Liver (tissue), 8 donors: ENCODE measurements at regions not wholly inside any gene's neighbourhood (a gene's known extent, or its start where the extent isn't known, plus 50 kb on each side); places are given as distances from the start of the nearest gene placed in this dataset.

ENCODE experiments used
- DNase-seq: peaks from one replicate; pipeline ENCODE4 v3.0.0-alpha.2; 2017; ENCODE audit warnings: low spot score
- H3K27ac ChIP-seq, 2 donors: one replicate each; pipeline ENCODE4 v1.7.0; 2013; ENCODE audit warnings: inconsistent platforms in 2 of 2, low read length in 2 of 2, control low read depth in 1 of 2, low read depth in 1 of 2, mild to moderate bottlenecking in 1 of 2
- H3K27me3 ChIP-seq, 4 donors: one replicate each; pipeline versions ENCODE4 v1.6.1 to v1.7.0; 2013; ENCODE audit warnings: low read length in 3 of 4, inconsistent platforms in 1 of 4, mild to moderate bottlenecking in 1 of 4, moderate library complexity in 1 of 4; ENCODE audit not compliant: control insufficient read depth in 4 of 4, insufficient read depth in 4 of 4
- H3K36me3 ChIP-seq, 4 donors: one replicate each; pipeline versions ENCODE4 v1.6.1 to v1.7.0; 2013; ENCODE audit warnings: low read length in 3 of 4, mild to moderate bottlenecking in 3 of 4, low read depth in 1 of 4, moderate library complexity in 1 of 4; ENCODE audit not compliant: control insufficient read depth in 4 of 4, insufficient read depth in 3 of 4
- H3K4me1 ChIP-seq, 4 donors: one replicate each; pipeline versions ENCODE4 v1.6.1 to v1.7.0; 2013; ENCODE audit warnings: low read length in 3 of 4, mild to moderate bottlenecking in 3 of 4, moderate library complexity in 1 of 4; ENCODE audit not compliant: control insufficient read depth in 4 of 4, insufficient read depth in 4 of 4
- H3K4me3 ChIP-seq, 3 donors: one replicate each; pipeline versions ENCODE4 v1.6.1 to v1.7.0; 2013; ENCODE audit warnings: low read length in 3 of 3, control low read depth in 1 of 3, low read depth in 1 of 3, mild to moderate bottlenecking in 1 of 3
- H3K9ac ChIP-seq, 2 donors: one replicate each; pipeline ENCODE4 v1.7.0; 2013; ENCODE audit warnings: low read length in 2 of 2, mild to moderate bottlenecking in 2 of 2, moderate library complexity in 2 of 2, control low read depth in 1 of 2, low read depth in 1 of 2
- H3K9me3 ChIP-seq, 4 donors: one replicate each; pipeline versions ENCODE4 v1.6.1 to v1.7.0; 2013; ENCODE audit warnings: low read length in 3 of 4; ENCODE audit not compliant: control insufficient read depth in 4 of 4
- EGR1 ChIP-seq, 2 donors: IDR thresholded peaks; 2 replicates each; pipeline ENCODE4 v1.6.1; 2016 to 2018; ENCODE audit warnings: antibody characterized with exemption in 2 of 2, low read depth in 2 of 2
- FOXA1 ChIP-seq: IDR thresholded peaks from 2 replicates; pipeline ENCODE4 v1.6.1; 2016; ENCODE audit warnings: antibody characterized with exemption
- FOXA2 ChIP-seq: IDR thresholded peaks from 2 replicates; pipeline ENCODE4 v1.6.1; 2016; ENCODE audit warnings: antibody characterized with exemption
- GABPA ChIP-seq, 2 donors: IDR thresholded peaks in 1 of 2; conservative IDR thresholded peaks in 1 of 2; 2 replicates each; pipeline ENCODE4 v1.6.1; 2016; ENCODE audit warnings: antibody characterized with exemption in 2 of 2, mild to moderate bottlenecking in 1 of 2, moderate library complexity in 1 of 2
- HNF4A ChIP-seq, 2 donors: conservative IDR thresholded peaks; 2 replicates each; pipeline ENCODE4 v1.6.1; 2016; ENCODE audit warnings: antibody characterized with exemption in 2 of 2, mild to moderate bottlenecking in 2 of 2
- HNF4G ChIP-seq: IDR thresholded peaks from 2 replicates; pipeline ENCODE4 v1.6.1; 2016; ENCODE audit warnings: antibody characterized with exemption
- JUND ChIP-seq, 2 donors: IDR thresholded peaks; 2 replicates each; pipeline ENCODE4 v1.6.1; 2016; ENCODE audit warnings: antibody characterized with exemption in 2 of 2
- NR2F2 ChIP-seq: IDR thresholded peaks from 2 replicates; pipeline ENCODE4 v1.6.1; 2016; ENCODE audit warnings: antibody characterized with exemption
- RAD21 ChIP-seq, 2 donors: IDR thresholded peaks; 2 replicates each; pipeline ENCODE4 v1.6.1; 2016; ENCODE audit warnings: antibody characterized with exemption in 2 of 2, mild to moderate bottlenecking in 2 of 2
- RXRA ChIP-seq, 2 donors: IDR thresholded peaks; 2 replicates each; pipeline ENCODE4 v1.6.1; 2017 to 2018; ENCODE audit warnings: antibody characterized with exemption in 2 of 2, mild to moderate bottlenecking in 1 of 2
- SP1 ChIP-seq: IDR thresholded peaks from 2 replicates; pipeline ENCODE4 v1.6.1; 2018; ENCODE audit warnings: antibody characterized with exemption, mild to moderate bottlenecking
- TAF1 ChIP-seq: conservative IDR thresholded peaks from 2 replicates; pipeline ENCODE4 v1.6.1; 2016; ENCODE audit warnings: antibody characterized with exemption, mild to moderate bottlenecking
- YY1 ChIP-seq: IDR thresholded peaks from 2 replicates; pipeline ENCODE4 v1.6.1; 2016; ENCODE audit warnings: antibody characterized with exemption, mild to moderate bottlenecking
- WGBS: extraction: QIAGEN DNeasy Blood & Tissue Kit; methylation state at CpG from one replicate; pipeline ENCODE4 v1.1.7; 2013; 5-methylcytosine and 5-hydroxymethylcytosine counted together
- TF ChIP-seq, protein P1 (sequence below): IDR thresholded peaks from 2 replicates; pipeline ENCODE4 v1.6.1; 2016; ENCODE audit warnings: antibody characterized with exemption
- TF ChIP-seq, protein P2 (sequence below): fragments of 150-350 bp; IDR thresholded peaks from 2 replicates; pipeline ENCODE4 v1.5.1; 2017; ENCODE audit warnings: improper control_type of control experiment, low read depth, low read length; ENCODE audit not compliant: missing input control
- TF ChIP-seq, protein P3 (sequence below): IDR thresholded peaks from 2 replicates; pipeline ENCODE4 v1.6.1; 2016; ENCODE audit warnings: antibody characterized with exemption, mild to moderate bottlenecking
- TF ChIP-seq, protein P4 (sequence below): IDR thresholded peaks from 2 replicates; pipeline ENCODE4 v1.6.1; 2016; ENCODE audit warnings: antibody characterized with exemption
- donor health status: healthy.
- donor health status: healthy.
- donor health status: healthy.
- donor health status: healthy.
- donor health status: healthy.

DNA sequence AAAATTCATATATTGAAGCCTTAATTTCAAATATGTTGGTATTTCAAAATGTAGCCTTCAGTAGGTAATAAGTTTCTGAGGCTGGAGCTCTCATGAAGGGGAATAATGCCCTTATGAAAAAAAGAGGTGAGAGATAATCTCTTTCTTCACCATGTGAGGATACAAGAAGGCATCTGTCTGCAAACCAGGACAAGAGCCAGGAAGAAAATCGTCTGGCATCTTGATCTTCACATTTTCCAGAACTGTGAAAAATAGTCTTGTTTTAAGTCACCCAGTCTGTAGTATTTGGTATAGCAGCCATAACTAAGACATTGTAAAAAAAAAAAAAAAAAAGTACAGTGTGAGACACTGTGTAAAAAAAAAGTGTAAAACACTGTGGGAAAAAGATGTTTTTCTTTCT, 768.9 kb downstream of the TAF11L14 start:
- Histone ChIP-seq H3K27ac (no peak overlapping the region), H3K4me1 (no peaks in the 10 kb centered on the region), H3K4me3 (no peak overlapping the region), H3K36me3 (no peaks in the 10 kb centered on the region), H3K9me3 (no peaks in the 10 kb centered on the region), H3K9ac (no peak overlapping the region), H3K27me3 (no peaks in the 10 kb centered on the region)
- TF ChIP-seq, protein P1, sequence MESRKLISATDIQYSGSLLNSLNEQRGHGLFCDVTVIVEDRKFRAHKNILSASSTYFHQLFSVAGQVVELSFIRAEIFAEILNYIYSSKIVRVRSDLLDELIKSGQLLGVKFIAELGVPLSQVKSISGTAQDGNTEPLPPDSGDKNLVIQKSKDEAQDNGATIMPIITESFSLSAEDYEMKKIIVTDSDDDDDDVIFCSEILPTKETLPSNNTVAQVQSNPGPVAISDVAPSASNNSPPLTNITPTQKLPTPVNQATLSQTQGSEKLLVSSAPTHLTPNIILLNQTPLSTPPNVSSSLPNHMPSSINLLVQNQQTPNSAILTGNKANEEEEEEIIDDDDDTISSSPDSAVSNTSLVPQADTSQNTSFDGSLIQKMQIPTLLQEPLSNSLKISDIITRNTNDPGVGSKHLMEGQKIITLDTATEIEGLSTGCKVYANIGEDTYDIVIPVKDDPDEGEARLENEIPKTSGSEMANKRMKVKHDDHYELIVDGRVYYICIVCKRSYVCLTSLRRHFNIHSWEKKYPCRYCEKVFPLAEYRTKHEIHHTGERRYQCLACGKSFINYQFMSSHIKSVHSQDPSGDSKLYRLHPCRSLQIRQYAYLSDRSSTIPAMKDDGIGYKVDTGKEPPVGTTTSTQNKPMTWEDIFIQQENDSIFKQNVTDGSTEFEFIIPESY = no peak
- TF ChIP-seq SP1 = no peak
- no peak for TF ChIP-seq FOXA2
- TF ChIP-seq RXRA (IDR thresholded peaks at IDR 0.05) = no peak
- TF ChIP-seq, protein P2, sequence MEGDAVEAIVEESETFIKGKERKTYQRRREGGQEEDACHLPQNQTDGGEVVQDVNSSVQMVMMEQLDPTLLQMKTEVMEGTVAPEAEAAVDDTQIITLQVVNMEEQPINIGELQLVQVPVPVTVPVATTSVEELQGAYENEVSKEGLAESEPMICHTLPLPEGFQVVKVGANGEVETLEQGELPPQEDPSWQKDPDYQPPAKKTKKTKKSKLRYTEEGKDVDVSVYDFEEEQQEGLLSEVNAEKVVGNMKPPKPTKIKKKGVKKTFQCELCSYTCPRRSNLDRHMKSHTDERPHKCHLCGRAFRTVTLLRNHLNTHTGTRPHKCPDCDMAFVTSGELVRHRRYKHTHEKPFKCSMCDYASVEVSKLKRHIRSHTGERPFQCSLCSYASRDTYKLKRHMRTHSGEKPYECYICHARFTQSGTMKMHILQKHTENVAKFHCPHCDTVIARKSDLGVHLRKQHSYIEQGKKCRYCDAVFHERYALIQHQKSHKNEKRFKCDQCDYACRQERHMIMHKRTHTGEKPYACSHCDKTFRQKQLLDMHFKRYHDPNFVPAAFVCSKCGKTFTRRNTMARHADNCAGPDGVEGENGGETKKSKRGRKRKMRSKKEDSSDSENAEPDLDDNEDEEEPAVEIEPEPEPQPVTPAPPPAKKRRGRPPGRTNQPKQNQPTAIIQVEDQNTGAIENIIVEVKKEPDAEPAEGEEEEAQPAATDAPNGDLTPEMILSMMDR = no peak
- TF ChIP-seq TAF1 = no peak
- no peak for TF ChIP-seq RAD21 (IDR thresholded peaks at IDR 0.05)
- no peak for TF ChIP-seq YY1
- TF ChIP-seq EGR1 (IDR thresholded peaks at IDR 0.05; ENCODE audit: low read depth in 2 of 2) = no peak
- TF ChIP-seq JUND (IDR thresholded peaks at IDR 0.05) = no peak
- no peak for TF ChIP-seq FOXA1
- no peak for TF ChIP-seq HNF4A (conservative IDR thresholded peaks at IDR 0.05)
- TF ChIP-seq, protein P3, sequence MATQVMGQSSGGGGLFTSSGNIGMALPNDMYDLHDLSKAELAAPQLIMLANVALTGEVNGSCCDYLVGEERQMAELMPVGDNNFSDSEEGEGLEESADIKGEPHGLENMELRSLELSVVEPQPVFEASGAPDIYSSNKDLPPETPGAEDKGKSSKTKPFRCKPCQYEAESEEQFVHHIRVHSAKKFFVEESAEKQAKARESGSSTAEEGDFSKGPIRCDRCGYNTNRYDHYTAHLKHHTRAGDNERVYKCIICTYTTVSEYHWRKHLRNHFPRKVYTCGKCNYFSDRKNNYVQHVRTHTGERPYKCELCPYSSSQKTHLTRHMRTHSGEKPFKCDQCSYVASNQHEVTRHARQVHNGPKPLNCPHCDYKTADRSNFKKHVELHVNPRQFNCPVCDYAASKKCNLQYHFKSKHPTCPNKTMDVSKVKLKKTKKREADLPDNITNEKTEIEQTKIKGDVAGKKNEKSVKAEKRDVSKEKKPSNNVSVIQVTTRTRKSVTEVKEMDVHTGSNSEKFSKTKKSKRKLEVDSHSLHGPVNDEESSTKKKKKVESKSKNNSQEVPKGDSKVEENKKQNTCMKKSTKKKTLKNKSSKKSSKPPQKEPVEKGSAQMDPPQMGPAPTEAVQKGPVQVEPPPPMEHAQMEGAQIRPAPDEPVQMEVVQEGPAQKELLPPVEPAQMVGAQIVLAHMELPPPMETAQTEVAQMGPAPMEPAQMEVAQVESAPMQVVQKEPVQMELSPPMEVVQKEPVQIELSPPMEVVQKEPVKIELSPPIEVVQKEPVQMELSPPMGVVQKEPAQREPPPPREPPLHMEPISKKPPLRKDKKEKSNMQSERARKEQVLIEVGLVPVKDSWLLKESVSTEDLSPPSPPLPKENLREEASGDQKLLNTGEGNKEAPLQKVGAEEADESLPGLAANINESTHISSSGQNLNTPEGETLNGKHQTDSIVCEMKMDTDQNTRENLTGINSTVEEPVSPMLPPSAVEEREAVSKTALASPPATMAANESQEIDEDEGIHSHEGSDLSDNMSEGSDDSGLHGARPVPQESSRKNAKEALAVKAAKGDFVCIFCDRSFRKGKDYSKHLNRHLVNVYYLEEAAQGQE = no peak
- TF ChIP-seq HNF4G = no peak
- TF ChIP-seq GABPA (IDR thresholded peaks at IDR 0.05 in 1 of 2, conservative IDR thresholded peaks at IDR 0.05 in 1 of 2) = no peak
- WGBS = 27% methylated on average over 1 of the region's 1 CpG
- DNase-seq = no peak

DNA sequence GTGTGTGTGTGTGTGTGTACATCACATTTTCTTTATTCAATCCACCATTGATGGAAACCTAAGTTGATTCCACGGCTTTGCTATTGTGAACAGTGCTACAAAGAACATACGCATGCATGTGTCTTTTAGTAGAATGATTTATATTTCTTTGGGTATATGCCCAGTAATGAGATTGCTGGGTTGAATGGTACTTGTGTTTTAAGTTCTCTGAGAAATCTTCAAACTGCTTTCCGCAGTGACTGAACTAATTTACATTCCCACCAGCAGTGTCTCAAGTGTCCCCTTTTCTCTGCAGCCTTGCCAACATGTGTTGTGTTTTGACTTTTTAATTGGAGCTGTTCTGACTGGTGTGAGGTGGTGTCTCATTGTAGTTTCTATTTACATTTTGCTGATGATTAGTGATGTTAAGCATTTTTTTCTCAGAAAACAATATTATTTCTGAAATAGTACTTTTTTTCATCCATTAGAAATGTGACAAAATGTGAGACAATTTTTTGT, 769.7 kb downstream of the TAF11L14 start:
- H3K27ac ChIP-seq = no peak overlapping the region
- no peaks in the 10 kb centered on the region for H3K4me1 ChIP-seq
- no peaks in the 10 kb centered on the region for H3K27me3 ChIP-seq
- H3K9ac ChIP-seq = no peak overlapping the region
- 81% methylated on average over 3 of the region's 3 CpGs for WGBS
- no peaks in the 10 kb centered on the region for H3K9me3 ChIP-seq
- no peaks in the 10 kb centered on the region for H3K36me3 ChIP-seq
- no peak for DNase-seq
- H3K4me3 ChIP-seq = no peak overlapping the region
- no peak for TF ChIP-seq HNF4A (conservative IDR thresholded peaks at IDR 0.05)
- no peak for TF ChIP-seq GABPA (IDR thresholded peaks at IDR 0.05 in 1 of 2, conservative IDR thresholded peaks at IDR 0.05 in 1 of 2)
- no peak for TF ChIP-seq TAF1
- TF ChIP-seq HNF4G = no peak
- TF ChIP-seq RXRA (IDR thresholded peaks at IDR 0.05) = no peak
- TF ChIP-seq FOXA2 = no peak
- TF ChIP-seq, protein P2 = no peak
- TF ChIP-seq YY1 = no peak
- TF ChIP-seq, protein P4, sequence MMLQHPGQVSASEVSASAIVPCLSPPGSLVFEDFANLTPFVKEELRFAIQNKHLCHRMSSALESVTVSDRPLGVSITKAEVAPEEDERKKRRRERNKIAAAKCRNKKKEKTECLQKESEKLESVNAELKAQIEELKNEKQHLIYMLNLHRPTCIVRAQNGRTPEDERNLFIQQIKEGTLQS = no peak
- TF ChIP-seq, protein P3 = no peak
- TF ChIP-seq EGR1 (IDR thresholded peaks at IDR 0.05; ENCODE audit: low read depth in 2 of 2) = no peak
- TF ChIP-seq NR2F2 = no peak
